GM19467 (cell line): ENCODE measurements at regions not wholly inside any gene's neighbourhood (a gene's known extent, or its start where the extent isn't known, plus 50 kb on each side); places are given as distances from the start of the nearest gene placed in this dataset.
"Not testable (repeated sequence)": the region's sequence is repeated elsewhere in the genome, so short reads cannot be mapped to it uniquely, and the experiment has no call there.

Experiments
- ATAC-seq: cut with Tn5 transposase; IDR thresholded peaks from one replicate; pipeline ENCODE4 v1.9.1; 2021; ENCODE audit warnings: mild to moderate bottlenecking, moderate library complexity; ENCODE audit not compliant: unreplicated experiment

DNA sequence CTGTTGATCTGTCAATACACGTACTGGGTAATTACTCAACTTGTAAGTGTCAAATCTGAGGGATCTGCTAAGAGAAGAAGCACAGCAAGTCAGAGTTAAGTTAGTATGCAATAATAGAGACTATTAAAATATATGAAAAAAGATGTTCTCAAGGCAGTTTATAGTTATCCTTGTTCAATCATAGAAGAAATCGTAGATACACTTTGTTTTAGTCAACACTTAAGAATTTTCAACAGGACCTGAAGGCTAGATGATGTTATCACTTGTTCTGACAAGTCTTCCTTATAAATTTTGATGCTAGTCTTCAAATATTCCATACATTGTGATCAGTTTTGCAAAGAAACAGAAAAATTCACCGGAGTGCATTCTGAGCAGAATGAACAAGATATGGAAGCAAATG is 91.1 kb upstream of the KCNQ5 start:
- no peak for ATAC-seq

DNA sequence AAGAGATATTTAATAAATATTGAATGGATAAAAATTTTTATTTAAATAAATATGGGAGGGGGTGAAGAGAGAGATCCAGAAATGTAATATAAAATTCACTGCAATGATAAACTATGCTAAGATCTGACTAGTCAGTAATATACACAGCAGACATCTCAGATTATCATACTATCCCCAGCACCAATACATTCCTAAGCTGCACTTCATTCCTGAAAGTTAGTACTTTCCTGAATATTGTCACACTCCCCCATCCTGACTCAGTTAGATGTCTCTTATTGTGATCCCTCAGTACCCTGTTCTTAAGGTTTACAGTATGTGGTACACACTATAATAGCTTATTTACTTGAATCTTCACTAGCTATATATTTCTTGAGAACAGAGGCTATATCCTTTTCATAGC is 88.3 kb upstream of the KCNQ5 start:
- ATAC-seq, result no peak

DNA sequence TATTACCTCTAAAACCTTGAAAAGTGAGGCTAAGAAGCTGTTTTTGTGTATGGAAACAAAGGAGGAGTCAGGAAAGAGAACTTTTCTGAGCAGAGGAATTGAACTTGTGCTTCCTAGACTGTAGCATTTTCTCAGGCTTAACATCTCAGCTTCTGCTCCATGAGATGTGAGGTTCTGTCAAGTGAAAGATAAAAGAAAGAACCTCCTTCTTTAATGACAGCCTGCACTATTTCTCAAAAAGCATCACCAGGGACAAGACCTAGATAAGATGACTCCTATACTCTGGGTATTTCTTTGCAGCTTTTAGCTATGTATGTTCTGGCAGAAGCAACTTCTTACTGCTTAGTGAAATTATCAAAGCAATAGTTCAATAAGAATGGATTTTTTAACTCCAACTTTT is 87.6 kb upstream of the KCNQ5 start:
- no peak for ATAC-seq

DNA sequence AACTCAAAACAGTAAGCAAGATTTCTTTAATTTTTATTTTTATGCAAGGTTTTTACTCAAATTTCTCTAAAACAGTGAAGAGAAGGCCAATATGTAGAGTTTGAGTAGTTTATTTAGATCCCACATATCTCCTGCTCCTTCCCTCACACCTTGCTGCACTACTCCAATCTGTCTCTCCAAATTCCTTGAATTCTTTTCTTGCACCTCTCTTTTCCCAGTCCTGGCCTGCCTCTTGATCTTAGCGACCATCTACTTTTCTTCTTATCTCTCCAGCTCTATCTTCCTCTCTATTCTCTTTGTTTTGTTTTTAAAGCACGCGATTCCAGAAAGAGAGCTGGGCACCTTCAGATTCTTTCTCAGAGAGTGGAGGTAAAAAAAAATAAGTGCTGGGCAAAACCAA is 86.7 kb upstream of the KCNQ5 start:
- ATAC-seq, result no peak

DNA sequence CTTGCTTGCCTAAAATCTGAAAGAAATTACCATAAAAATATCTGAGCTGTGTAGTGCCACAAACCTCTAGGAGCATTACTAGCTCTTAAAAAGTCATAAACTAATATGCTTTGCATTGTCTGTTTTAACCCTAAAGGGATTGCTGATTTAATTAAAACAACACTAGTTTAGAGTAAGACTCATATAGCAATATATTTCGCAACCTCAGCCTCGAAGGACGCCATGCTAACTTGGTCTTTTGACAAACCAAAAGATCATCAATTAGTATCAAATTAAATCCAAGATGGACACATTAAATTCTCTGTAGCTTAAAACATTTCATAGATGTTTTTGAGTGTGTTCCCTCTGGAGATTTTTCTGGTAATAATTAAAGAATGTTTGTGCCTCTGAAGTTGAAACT is 74.8 kb upstream of the KCNQ5 start:
- ATAC-seq, result no peak

DNA sequence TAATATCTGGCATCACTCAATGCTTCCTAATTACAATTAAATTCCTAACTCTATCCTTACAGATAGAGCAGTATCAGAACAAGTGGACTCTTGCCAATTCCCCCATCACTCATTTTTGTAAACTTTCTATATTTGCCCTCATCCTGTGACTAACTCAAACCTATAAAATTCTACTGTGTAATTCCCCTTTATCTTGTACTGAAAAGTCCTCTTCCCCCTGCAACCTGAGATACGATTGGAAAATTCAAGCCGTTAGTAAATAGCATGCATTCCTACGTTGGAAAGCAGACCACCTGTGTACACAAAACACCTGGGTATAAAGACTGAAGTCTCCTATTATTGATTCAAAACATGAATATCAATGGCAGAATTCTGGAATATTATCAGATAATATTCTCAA is 70.4 kb upstream of the KCNQ5 start:
- no peak for ATAC-seq

DNA sequence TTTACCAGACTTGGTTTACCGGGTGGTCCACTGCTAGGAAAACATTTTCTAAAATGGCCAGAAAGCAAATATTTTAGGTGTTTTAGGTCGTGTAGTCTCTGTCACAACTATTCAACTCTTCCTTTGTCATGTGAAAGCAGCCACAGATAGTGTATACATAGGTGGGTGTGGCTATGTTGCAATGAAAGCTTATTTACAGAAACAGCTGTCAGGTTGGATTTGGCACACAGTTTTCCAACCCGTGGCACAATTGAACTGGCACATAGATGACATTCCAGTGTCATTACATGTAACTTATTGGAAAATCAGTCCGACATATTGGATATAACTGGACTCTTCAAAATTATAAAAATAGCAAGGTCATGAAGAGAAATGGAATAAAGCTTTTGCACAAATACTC is 68.9 kb upstream of the KCNQ5 start:
- ATAC-seq, result no peak

DNA sequence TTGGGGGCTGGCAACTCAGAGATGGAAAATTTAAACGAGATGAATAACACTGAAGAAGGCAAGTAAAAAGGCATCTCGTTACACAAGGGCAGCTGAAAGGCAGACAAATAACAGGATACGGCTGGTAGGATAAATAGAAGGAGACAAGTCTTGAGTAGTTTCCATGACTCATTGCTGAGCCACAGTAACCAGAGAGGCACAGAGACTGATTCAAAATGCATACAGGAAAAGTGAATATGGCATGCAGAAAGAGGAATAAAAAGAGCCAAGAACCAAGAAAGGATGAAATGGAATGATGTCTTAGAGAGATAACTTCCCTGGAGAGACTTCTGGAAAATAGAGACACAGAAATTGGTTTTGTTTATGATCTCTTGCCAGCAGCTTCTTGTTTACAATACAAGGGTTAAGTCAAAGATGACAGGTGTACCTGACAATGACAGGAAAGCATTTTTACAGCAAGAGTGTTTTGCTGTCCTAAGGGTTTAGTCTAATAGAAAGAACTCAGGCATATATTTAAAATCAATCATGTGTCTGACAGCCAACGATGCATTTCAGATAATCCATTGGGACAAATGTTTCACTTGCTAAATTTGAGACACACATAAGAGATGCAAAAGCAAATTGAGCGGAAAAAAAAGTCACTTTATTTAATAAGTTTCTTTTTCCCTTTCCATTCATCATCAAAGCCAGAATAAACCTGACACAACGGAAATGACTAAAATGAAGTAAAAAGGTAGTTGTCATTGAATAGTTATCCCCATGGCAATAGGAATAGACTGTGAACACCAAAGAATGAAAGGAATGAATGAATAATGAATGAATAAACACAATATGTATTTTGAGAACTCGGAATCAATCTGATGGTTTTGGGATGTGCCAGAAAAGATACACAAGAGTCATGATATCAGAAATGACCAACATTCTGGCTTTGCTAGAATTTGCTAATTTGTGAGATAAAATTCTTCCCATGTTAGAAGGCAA is 68.0 kb upstream of the KCNQ5 start:
- ATAC-seq, result no peak

DNA sequence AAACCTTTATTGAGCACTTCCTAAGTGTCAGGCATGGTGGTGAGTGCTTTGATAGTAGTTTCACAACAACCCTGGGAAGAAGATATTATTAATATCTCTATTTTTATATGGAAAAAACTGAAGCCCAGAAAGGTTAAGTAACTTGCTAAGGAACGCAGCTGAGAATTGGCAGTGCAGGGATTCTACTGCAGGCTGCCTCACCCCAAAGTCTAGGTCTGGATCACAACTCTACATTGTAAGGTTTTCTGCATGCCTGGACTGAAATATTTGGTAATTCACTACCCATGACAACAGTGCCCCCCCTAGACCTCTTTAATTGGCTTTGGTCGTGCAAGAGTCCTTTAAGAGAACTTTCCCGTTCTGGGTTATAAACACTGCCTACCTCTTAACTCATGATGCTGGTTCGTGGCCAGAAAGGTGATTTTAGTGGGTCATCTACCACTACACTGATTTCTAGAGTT is 67.1 kb upstream of the KCNQ5 start:
- ATAC-seq, result no peak

DNA sequence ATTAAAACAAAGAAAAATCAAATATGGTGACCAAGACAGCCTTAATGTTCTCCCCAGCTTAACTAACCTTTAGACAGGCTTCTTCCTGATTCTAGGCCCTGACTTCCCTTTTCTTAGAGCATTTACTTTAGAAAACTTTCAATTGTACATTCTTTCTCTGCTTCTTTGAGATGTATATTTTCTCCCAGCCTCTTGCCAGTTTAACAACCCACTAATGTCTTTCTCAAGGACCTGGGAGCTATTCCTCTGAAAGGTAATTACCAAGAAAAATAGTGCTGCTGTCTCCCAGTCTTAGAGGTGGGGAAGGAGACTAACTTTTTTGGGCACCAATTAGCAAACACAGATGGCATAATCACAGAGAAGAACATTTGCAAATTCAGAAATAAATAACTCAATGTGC is 62.8 kb upstream of the KCNQ5 start:
- ATAC-seq, result no peak

DNA sequence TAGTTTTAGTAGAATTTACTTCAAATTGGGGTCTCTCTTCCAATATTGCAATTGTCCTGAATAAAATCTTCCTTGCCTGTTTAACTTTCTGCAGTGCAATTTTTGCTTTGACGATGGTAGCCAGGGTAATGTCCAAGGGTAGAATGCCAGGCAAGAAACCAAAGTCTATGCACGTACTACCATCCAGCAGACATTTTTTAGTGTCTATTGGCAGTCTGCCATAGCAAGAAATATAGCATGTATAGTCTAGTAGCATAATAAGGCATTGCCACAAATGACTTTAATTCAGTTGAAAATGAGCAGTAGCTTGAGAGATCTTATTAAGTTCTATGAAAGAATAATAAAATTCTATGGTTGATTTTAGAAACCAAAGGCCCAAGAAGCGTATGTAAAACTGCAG is 62.3 kb upstream of the KCNQ5 start:
- ATAC-seq, result no peak

DNA sequence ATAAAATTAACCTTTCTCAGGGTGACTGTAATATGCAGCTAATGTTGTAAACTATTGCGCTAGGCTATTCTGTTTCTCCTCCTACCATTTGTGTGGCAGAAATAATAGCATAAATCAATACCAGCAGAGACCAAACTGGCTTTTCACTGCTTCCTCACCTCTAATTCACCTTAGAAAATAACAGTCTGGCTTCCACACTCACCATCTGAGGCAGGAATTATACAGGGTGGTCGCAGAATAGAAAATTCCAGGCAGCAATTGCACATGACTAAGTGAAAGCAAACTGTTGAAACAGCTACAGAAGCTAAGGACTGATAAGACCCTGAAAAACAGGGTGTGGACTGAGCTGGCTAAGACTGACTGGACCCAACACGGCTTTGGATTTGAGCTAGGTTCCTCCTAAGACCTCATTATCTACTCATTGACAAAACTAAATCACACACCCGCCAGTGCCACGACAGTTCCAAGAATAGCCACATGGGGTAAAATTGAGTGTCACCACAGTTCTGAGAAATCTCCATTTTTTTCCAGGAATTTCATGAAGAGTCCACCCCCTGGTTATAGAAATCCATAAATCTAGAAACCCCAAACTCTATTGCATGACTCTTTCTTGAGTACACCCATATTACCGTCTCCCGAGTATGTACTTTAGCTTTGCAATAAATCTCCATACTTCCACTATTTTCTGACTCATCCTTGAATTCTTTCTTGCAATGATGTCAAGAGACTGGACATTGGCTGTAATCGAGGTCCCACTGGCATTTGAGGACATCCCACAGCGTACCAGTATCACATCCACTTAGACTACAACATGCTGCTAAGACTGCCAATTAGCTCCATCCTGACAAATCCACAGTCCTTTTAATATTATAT is 60.9 kb upstream of the KCNQ5 start:
- no peak for ATAC-seq

DNA sequence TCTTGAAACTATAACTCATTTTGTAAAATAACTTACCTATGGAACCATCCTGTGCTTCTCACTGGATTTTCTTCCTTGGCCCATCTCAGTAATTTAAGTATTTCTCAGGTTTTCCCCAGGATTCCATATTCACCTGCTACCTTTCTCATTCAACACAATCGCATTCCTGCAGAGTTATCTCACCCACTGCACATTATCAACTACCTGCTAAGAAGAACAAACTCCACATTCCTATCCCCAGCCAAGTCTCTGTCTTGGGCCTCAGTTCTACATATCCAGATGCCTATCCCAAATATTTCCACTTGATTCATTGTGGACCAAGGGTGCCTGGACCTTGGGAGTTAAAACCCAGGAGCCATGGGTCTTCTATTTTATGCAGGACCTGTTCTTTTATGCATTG is 60.2 kb upstream of the KCNQ5 start:
- no peak for ATAC-seq

DNA sequence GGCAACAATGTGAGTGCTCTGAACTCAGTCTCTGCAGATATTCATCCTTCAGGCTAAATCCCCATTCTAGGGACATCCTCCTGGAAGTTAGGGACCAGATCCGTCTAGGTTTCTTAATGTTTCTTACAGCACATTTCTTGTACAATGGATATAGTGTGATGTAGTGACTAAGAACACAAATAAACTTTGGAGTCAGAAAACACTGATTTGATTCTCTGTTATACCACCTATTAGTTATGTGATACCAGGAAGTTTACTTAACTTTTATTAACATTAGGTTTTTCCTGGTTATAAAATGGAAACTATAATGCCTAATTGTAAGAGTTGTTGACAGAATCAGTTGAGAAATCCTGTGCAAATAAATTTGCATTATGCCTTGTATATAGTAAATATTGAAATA is 57.6 kb upstream of the KCNQ5 start:
- ATAC-seq, result no peak

DNA sequence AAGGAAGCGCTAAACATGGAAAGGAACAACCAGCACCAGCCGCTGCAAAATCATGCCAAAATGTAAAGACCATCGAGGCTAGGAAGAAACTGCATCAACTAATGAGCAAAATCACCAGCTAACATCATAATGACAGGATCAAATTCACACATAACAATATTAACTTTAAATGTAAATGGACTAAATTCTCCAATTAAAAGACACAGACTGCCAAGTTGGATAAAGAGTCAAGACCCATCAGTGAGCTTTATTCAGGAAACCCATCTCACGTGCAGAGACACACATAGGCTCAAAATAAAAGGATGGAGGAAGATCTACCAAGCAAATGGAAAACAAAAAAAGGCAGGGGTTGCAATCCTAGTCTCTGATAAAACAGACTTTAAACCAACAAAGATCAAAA is 49.9 kb upstream of the KCNQ5 start:
- not testable (repeated sequence) for ATAC-seq
